A673 (cell line): ENCODE measurements at regions not wholly inside any gene's neighbourhood (a gene's known extent, or its start where the extent isn't known, plus 50 kb on each side); places are given as distances from the start of the nearest gene placed in this dataset.

Source experiments
- BruUV-seq: library from RNA; stranded (reverse); fragments of 400-500 nt; replicated peaks from 2 replicates; lab custom pipeline; 2021; lab: Mats Ljungman, UMichigan
- CTCF ChIA-PET: fragments of 300-600 bp; sonication (Branson Sonifier 250); formaldehyde crosslinking; loops from one replicate; lab custom pipeline; 2022; ENCODE audit warnings: antibody characterized with exemption; lab: Charles Lee
- POLR2A ChIA-PET: fragments of 300-600 bp; sonication (Branson Sonifier 250); formaldehyde crosslinking; loops from one replicate; lab custom pipeline; 2022; ENCODE audit warnings: antibody characterized with exemption; ENCODE audit not compliant: low non-redundant PET; lab: Charles Lee
- DNase-seq: peaks from one replicate; pipeline ENCODE4 v3.0.0-alpha.2; 2015; ENCODE audit warnings: low spot score
- H3K27ac ChIP-seq: fragments of 200-600 bp; sonication (generic); 2 replicates; pipeline ENCODE4 v1.5.1; 2016; ENCODE audit warnings: mixed run types, low read depth, mild to moderate bottlenecking, mixed read lengths, antibody characterized with exemption, low read length; ENCODE audit not compliant: poor library complexity, severe bottlenecking
- H3K27me3 ChIP-seq: fragments of 200-600 bp; sonication (generic); replicated peaks from 2 replicates; pipeline ENCODE4 v1.6.1; 2017; ENCODE audit warnings: mixed run types, low read depth, mild to moderate bottlenecking, mixed read lengths, antibody characterized with exemption, low read length; ENCODE audit not compliant: insufficient read depth, poor library complexity
- H3K36me3 ChIP-seq: fragments of 200-600 bp; sonication (generic); 2 replicates; pipeline ENCODE4 v1.6.1; 2016; ENCODE audit warnings: mixed run types, mild to moderate bottlenecking, mixed read lengths, antibody characterized with exemption, low read length; ENCODE audit not compliant: insufficient read depth, poor library complexity, severe bottlenecking
- H3K4me1 ChIP-seq: fragments of 200-600 bp; sonication (generic); 2 replicates; pipeline ENCODE4 v1.6.1; 2017; ENCODE audit warnings: mixed run types, mild to moderate bottlenecking, mixed read lengths, antibody characterized with exemption, low read length; ENCODE audit not compliant: insufficient read depth, poor library complexity, severe bottlenecking
- H3K4me3 ChIP-seq: fragments of 200-600 bp; sonication (generic); 2 replicates; pipeline ENCODE4 v1.5.1; 2016; ENCODE audit warnings: low read depth, mixed run types, mild to moderate bottlenecking, mixed read lengths, low read length; ENCODE audit not compliant: poor library complexity, severe bottlenecking
- H3K9me3 ChIP-seq: fragments of 200-600 bp; sonication (generic); 2 replicates; pipeline ENCODE4 v1.6.1; 2016; ENCODE audit warnings: mixed run types, low read depth, mild to moderate bottlenecking, mixed read lengths, antibody characterized with exemption, low read length; ENCODE audit not compliant: poor library complexity, severe bottlenecking
- CTCF ChIP-seq: fragments of 300-800, 200-600 bp; sonication (generic); conservative IDR thresholded peaks from 2 replicates; pipeline ENCODE4 v1.5.1; 2017; ENCODE audit warnings: low read depth, mild to moderate bottlenecking, antibody characterized with exemption, low read length, moderate library complexity, mixed read lengths
- EZH2 ChIP-seq: fragments of 200-600 bp; sonication (generic); IDR thresholded peaks from 2 replicates; pipeline ENCODE4 v1.6.1; 2017; ENCODE audit warnings: borderline replicate concordance, low read depth, mild to moderate bottlenecking, mixed read lengths, antibody characterized with exemption, low read length; ENCODE audit not compliant: poor library complexity, severe bottlenecking
- intact Hi-C: fragments of 100-400 bp; cut with micrococcal nuclease; formaldehyde crosslinking; loops from one replicate; pipeline ENCODE4 v1.10.0; 2022; ENCODE audit not compliant: unreplicated experiment

DNA sequence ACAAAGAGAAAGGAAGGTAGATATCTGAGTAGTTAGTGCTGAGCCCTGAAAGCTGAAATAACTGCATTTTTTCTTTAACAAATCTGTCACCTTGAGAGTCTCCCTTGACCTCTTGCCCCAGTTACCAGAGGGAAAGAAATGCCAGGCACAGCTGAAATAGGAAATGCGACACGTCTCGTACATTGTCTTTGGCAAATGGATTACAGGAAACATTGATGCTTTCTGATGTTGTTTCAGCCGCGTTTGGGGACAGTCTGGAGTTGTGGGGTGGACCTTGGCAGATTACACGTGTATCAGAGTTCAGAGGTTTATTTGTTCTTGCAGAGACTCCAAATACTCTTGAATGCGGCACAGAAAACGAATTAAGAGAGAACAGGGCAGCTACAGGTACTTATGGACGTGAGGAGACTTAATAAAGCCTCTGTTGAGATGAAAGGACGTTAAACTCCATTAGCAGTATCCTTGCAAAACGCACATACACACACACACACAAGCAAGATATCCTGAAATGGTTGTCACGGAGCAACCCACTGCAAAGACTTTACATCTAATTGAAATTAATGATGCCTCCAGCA, 272.8 kb upstream of the RORA start:
- ChIA-PET CTCF (interaction anchor here (0.7 to 1.4 kb wide), 2 partner anchors 277 to 332 kb away, joined by 3 to 5 read pairs; no protein-coding TSS in a partner anchor), POLR2A (no interaction called here)
- Histone ChIP-seq H3K27ac (no peak overlapping the region), H3K27me3 (peaks cover 5% of the 10 kb centered on the region), H3K4me3 (no peak overlapping the region), H3K4me1 (no peaks in the 10 kb centered on the region), H3K36me3 (no peaks in the 10 kb centered on the region), H3K9me3 (no peaks in the 10 kb centered on the region)
- BruUV-seq = no TSS peak
- no peak for DNase-seq
- intact Hi-C loops = no loop called here
- no peak for TF ChIP-seq CTCF
- TF ChIP-seq EZH2 = no peak

GRCh38 chr15:61500951-61501620, 272.0 kb upstream of the RORA start:
- H3K27me3 ChIP-seq = peaks cover 5% of the 10 kb centered on the region
- intact Hi-C loops = no loop called here
- no peak overlapping the region for H3K27ac ChIP-seq
- POLR2A ChIA-PET = no interaction called here
- no peak for TF ChIP-seq CTCF
- no peak for TF ChIP-seq EZH2
- no peak overlapping the region for H3K4me3 ChIP-seq
- CTCF ChIA-PET = interaction anchor here (1.4 kb wide), 1 partner anchor 333 kb away, joined by 3 read pairs; no protein-coding TSS in a partner anchor
- no peaks in the 10 kb centered on the region for H3K9me3 ChIP-seq
- no peak for DNase-seq
- BruUV-seq = no TSS peak
- H3K36me3 ChIP-seq = no peaks in the 10 kb centered on the region
- H3K4me1 ChIP-seq = no peaks in the 10 kb centered on the region

DNA sequence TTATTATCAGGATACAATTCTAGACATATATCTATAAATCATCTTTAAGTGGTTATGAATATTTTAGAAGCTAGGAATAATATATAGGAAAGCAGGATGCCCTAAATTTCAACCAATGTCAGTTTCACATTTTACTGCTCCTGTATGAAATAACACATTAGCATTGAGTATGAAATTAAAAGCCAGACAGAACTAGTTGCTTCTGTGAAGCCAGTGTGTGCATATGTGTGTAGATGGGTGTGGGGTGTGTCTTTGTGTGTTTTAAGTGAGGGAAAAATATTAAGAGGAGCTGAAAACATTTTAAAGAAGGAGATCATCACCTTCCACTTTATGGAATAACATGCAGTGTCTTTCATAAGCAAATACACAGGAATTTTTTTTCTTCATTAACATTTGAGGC, 271.4 kb upstream of the RORA start:
- intact Hi-C loops = no loop called here
- no peak for TF ChIP-seq EZH2
- no peak for TF ChIP-seq CTCF
- no peak overlapping the region for H3K27ac ChIP-seq
- DNase-seq = no peak
- H3K4me3 ChIP-seq = no peak overlapping the region
- no peaks in the 10 kb centered on the region for H3K36me3 ChIP-seq
- no peaks in the 10 kb centered on the region for H3K9me3 ChIP-seq
- POLR2A ChIA-PET = no interaction called here
- CTCF ChIA-PET = interaction anchor here (1.4 kb wide), 1 partner anchor 334 kb away, joined by 3 read pairs; no protein-coding TSS in a partner anchor
- H3K27me3 ChIP-seq = peaks cover 5% of the 10 kb centered on the region
- BruUV-seq = no TSS peak
- no peaks in the 10 kb centered on the region for H3K4me1 ChIP-seq
